ENCODE measurements at regions not wholly inside any gene's neighbourhood (a gene's known extent, or its start where the extent isn't known, plus 50 kb on each side); places are given as distances from the start of the nearest gene placed in this dataset.

DNA sequence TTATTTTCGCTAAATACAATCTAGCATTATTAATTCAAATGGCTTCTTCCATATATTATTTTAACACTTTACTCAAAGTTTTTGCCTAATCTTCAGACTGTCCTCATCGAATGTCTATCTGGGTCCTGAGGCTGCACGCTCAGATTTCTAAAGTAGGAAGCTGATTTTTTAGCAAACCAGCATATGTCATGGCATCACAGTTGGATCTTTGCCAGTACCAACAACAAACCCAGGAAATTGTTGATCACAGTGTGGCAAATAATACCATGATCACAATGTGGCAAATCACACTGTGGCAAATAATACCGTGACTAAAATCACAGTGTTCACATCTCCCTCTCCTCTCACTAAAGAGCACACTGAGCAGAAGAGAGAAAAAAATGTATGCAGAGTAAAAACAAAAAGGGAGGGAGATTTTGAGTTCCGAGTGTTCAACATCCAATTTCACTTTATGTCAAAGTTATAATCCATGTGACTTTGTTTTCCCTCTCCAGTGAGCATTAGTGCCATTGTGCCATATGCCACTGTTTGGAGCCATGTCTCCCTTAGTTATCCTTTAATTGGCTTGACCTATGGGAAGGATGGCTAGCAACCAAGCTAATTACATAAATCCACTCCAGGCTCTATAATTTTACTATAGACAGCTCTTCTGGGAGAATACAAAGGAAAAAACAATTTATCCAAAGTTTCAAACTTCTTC is 1059.6 kb downstream of the HACE1 start:
- no peak overlapping the region for H3K27ac ChIP-seq (ENCODE audit: low read depth, low read length)
- H3K79me2 ChIP-seq (ENCODE audit: insufficient read depth, low read length): no peaks in the 10 kb centered on the region
- no peaks in the 10 kb centered on the region for H4K20me1 ChIP-seq (ENCODE audit: low read depth, low read length)
- no peak overlapping the region for H2AFZ ChIP-seq (ENCODE audit: low read depth, low read length, severe bottlenecking)
- no peak for TF ChIP-seq EZH2phosphoT487 (conservative IDR thresholded peaks at IDR 0.05; ENCODE audit: low read length)
- TF ChIP-seq, protein P1, sequence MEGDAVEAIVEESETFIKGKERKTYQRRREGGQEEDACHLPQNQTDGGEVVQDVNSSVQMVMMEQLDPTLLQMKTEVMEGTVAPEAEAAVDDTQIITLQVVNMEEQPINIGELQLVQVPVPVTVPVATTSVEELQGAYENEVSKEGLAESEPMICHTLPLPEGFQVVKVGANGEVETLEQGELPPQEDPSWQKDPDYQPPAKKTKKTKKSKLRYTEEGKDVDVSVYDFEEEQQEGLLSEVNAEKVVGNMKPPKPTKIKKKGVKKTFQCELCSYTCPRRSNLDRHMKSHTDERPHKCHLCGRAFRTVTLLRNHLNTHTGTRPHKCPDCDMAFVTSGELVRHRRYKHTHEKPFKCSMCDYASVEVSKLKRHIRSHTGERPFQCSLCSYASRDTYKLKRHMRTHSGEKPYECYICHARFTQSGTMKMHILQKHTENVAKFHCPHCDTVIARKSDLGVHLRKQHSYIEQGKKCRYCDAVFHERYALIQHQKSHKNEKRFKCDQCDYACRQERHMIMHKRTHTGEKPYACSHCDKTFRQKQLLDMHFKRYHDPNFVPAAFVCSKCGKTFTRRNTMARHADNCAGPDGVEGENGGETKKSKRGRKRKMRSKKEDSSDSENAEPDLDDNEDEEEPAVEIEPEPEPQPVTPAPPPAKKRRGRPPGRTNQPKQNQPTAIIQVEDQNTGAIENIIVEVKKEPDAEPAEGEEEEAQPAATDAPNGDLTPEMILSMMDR (IDR thresholded peaks at IDR 0.05; ENCODE audit: insufficient read depth, low read length, poor library complexity, severe bottlenecking): no peak
- H3K9ac ChIP-seq (ENCODE audit: low read length): no peak overlapping the region
- H3K9me3 ChIP-seq (ENCODE audit: insufficient read depth, low read length): no peaks in the 10 kb centered on the region
- no peaks in the 10 kb centered on the region for H3K27me3 ChIP-seq (ENCODE audit: low read length)
- H3K4me2 ChIP-seq (ENCODE audit: low read depth, low read length, poor library complexity, severe bottlenecking): no peak overlapping the region
- no peaks in the 10 kb centered on the region for H3K9me2 ChIP-seq (replicated peaks; ENCODE audit: insufficient read depth, low read length)
- no peaks in the 10 kb centered on the region for H3F3A ChIP-seq (ENCODE audit: insufficient read depth)
- H3K4me3 ChIP-seq (ENCODE audit: insufficient read depth, low read length, poor library complexity, severe bottlenecking): no peak overlapping the region
- no peaks in the 10 kb centered on the region for H3K36me3 ChIP-seq (ENCODE audit: low read length)

DNA sequence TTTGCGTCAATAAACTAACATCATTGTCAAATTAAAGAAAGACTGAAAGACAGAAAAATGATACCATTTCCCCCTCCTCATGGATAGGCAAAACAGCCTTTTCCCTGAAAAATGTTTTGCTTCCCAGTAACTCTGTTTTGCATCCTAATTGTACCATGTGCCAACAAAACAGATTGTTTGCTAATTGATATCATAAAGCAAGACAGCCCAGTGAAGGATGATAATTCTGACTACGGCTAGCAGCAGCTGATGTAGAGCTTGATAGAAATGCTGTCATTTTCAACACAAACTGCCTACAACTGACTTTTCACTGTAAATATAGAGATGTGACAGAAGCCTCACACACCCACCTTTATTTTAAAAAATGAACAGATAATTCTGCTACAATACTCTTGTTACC is 1061.6 kb downstream of the HACE1 start:
- Histone ChIP-seq H3K27me3 (ENCODE audit: low read length) (no peaks in the 10 kb centered on the region), H3K9me2 (replicated peaks; ENCODE audit: insufficient read depth, low read length) (no peaks in the 10 kb centered on the region), H3F3A (ENCODE audit: insufficient read depth) (no peaks in the 10 kb centered on the region), H2AFZ (ENCODE audit: low read depth, low read length, severe bottlenecking) (no peak overlapping the region), H3K9me3 (ENCODE audit: insufficient read depth, low read length) (no peaks in the 10 kb centered on the region), H3K9ac (ENCODE audit: low read length) (no peak overlapping the region), H3K79me2 (ENCODE audit: insufficient read depth, low read length) (no peaks in the 10 kb centered on the region), H3K27ac (ENCODE audit: low read depth, low read length) (no peak overlapping the region), H3K36me3 (ENCODE audit: low read length) (no peaks in the 10 kb centered on the region), H3K4me2 (ENCODE audit: low read depth, low read length, poor library complexity, severe bottlenecking) (no peak overlapping the region), H3K4me3 (ENCODE audit: insufficient read depth, low read length, poor library complexity, severe bottlenecking) (no peak overlapping the region), H4K20me1 (ENCODE audit: low read depth, low read length) (no peaks in the 10 kb centered on the region)
- TF ChIP-seq, protein P1 (IDR thresholded peaks at IDR 0.05; ENCODE audit: insufficient read depth, low read length, poor library complexity, severe bottlenecking): no peak
- no peak for TF ChIP-seq EZH2phosphoT487 (conservative IDR thresholded peaks at IDR 0.05; ENCODE audit: low read length)

DNA sequence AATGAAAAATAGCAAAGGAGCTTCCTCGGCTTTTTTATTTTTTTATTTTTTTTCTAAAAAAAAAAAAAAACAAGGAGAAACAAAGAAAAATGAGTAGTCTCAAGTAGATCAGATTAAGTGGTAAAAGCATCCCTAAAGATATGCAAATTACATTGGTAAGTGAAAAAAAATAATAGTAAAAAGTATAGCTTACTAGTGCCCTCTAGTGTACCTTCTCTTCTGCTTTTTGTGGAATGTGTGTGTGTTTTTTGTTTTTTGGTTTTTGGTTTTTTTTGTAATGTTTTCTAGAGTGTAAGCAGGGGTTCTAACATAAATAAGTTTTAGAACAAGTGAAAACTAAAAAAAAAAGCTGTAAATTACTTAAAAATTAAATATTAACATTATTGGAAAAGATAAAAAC is 1062.0 kb downstream of the HACE1 start:
- TF ChIP-seq, protein P1 (IDR thresholded peaks at IDR 0.05; ENCODE audit: insufficient read depth, low read length, poor library complexity, severe bottlenecking): peak; percentile 27
- no peak for TF ChIP-seq EZH2phosphoT487 (conservative IDR thresholded peaks at IDR 0.05; ENCODE audit: low read length)
- Histone ChIP-seq H4K20me1 (ENCODE audit: low read depth, low read length) (no peaks in the 10 kb centered on the region), H3K27me3 (ENCODE audit: low read length) (no peaks in the 10 kb centered on the region), H3K9me3 (ENCODE audit: insufficient read depth, low read length) (no peaks in the 10 kb centered on the region), H3K9me2 (replicated peaks; ENCODE audit: insufficient read depth, low read length) (no peaks in the 10 kb centered on the region), H3F3A (ENCODE audit: insufficient read depth) (no peaks in the 10 kb centered on the region), H3K9ac (ENCODE audit: low read length) (no peak overlapping the region), H3K36me3 (ENCODE audit: low read length) (no peaks in the 10 kb centered on the region), H3K27ac (ENCODE audit: low read depth, low read length) (no peak overlapping the region), H3K79me2 (ENCODE audit: insufficient read depth, low read length) (no peaks in the 10 kb centered on the region), H2AFZ (ENCODE audit: low read depth, low read length, severe bottlenecking) (no peak overlapping the region), H3K4me3 (ENCODE audit: insufficient read depth, low read length, poor library complexity, severe bottlenecking) (no peak overlapping the region), H3K4me2 (ENCODE audit: low read depth, low read length, poor library complexity, severe bottlenecking) (no peak overlapping the region)
